Nephron (organoid): ENCODE measurements at regions not wholly inside any gene's neighbourhood (a gene's known extent, or its start where the extent isn't known, plus 50 kb on each side); places are given as distances from the start of the nearest gene placed in this dataset.
A peak's percentile ranks its signal among the peaks of the same experiment; 100 is the strongest.

ENCODE experiments used
- H3K27ac Mint-ChIP-seq, 3 experiments: 2 replicates each; pipeline ENCODE4 v1.8.0; 2020; ENCODE audit warnings: mixed read lengths in 3 of 3, mild to moderate bottlenecking in 2 of 3, moderate library complexity in 1 of 3
- H3K27me3 Mint-ChIP-seq: 2 replicates; pipeline ENCODE4 v1.8.0; 2021; ENCODE audit warnings: low read depth, mild to moderate bottlenecking, moderate library complexity, mixed read lengths
- H3K36me3 Mint-ChIP-seq: 2 replicates; pipeline ENCODE4 v1.8.0; 2020; ENCODE audit warnings: low read depth, mixed read lengths
- H3K4me1 Mint-ChIP-seq: 2 replicates; pipeline ENCODE4 v1.8.0; 2020; ENCODE audit warnings: mixed read lengths
- H3K4me3 Mint-ChIP-seq, 3 experiments: 2 replicates each; pipeline ENCODE4 v1.8.0; 2020; ENCODE audit warnings: mild to moderate bottlenecking in 3 of 3, mixed read lengths in 3 of 3, moderate library complexity in 2 of 3
- H3K9me3 Mint-ChIP-seq: 2 replicates; pipeline ENCODE4 v1.8.0; 2020; ENCODE audit warnings: mixed read lengths
- TF ChIP-seq, protein P1 (sequence below), 3 experiments: fragments of 200-600 bp; sonication (generic); IDR thresholded peaks; one replicate each; pipeline ENCODE4 v1.5.0; 2021; ENCODE audit warnings: antibody characterized with exemption in 3 of 3; ENCODE audit not compliant: unreplicated experiment in 3 of 3

DNA sequence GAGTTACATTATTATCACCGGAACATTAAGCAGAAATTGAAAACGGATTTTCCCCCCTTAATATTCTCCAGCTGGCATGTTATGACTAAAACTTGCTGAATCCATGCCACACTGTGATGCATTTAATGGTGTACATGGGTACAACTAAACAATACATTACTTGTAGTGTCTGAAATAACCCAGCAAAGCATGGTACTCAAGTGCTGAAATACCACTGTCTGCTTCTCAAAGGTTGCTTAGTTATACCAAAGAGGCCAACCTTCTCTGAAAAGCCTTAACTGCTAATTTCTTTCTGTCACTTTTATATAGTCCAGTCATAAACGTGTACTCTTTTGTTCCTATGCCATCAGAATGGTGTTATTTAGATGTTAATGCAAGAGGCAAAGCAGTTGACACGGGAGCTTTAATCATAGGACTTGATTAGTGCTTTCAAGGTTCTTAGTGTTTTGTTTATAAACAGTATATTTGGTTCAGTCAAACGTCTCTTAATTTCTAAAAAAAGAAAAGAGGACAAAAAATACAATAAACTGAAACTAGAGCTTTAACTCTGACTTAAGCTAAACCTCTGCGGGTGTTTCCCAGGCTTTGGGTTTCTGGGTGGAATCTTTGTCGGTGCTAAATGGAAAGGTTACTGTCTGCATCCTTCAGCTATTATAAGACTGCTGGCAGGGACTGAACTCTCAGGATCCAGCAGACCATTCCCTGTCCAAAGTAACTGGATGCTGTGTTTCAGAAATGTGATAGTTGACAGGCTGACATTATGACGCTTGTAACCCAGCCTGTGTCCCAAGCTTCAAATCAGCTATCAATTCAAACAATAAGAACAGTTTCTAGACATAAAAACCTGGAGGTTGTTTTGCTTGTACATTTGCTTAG lies 202.6 kb downstream of the PPP1R3A start:
- Mint-ChIP-seq H3K4me3 (no peak overlapping the region), H3K4me1 (no peaks in the 10 kb centered on the region), H3K9me3 (peaks cover 3% of the 10 kb centered on the region), H3K27me3 (no peaks in the 10 kb centered on the region), H3K36me3 (no peaks in the 10 kb centered on the region), H3K27ac (no peak overlapping the region)
- TF ChIP-seq, protein P1, sequence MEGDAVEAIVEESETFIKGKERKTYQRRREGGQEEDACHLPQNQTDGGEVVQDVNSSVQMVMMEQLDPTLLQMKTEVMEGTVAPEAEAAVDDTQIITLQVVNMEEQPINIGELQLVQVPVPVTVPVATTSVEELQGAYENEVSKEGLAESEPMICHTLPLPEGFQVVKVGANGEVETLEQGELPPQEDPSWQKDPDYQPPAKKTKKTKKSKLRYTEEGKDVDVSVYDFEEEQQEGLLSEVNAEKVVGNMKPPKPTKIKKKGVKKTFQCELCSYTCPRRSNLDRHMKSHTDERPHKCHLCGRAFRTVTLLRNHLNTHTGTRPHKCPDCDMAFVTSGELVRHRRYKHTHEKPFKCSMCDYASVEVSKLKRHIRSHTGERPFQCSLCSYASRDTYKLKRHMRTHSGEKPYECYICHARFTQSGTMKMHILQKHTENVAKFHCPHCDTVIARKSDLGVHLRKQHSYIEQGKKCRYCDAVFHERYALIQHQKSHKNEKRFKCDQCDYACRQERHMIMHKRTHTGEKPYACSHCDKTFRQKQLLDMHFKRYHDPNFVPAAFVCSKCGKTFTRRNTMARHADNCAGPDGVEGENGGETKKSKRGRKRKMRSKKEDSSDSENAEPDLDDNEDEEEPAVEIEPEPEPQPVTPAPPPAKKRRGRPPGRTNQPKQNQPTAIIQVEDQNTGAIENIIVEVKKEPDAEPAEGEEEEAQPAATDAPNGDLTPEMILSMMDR (IDR thresholded peaks at IDR 0.05; ENCODE audit: unreplicated experiment in 3 of 3) = no peak

DNA sequence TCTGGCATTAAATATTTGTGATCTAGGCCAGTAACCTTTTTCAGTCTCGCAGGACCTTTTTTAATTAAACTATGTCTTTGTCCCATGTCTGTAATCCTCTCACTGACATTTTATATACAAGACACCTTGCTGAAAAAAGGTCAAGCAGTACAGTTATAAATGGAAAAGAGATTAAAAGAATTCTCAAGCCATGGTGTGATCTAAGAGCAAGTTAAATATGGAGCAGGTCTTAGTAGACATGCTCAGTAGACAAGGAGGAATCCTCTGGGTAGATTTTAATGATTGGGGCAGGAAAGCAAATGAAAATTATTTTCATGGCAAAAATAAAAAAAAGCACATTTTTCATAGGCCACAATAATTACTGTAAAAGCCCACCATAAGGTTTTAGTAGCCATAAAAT lies 203.5 kb downstream of the PPP1R3A start:
- no peak overlapping the region for H3K27ac Mint-ChIP-seq
- H3K4me3 Mint-ChIP-seq = no peak overlapping the region
- H3K4me1 Mint-ChIP-seq = no peaks in the 10 kb centered on the region
- H3K27me3 Mint-ChIP-seq = no peaks in the 10 kb centered on the region
- H3K36me3 Mint-ChIP-seq = no peaks in the 10 kb centered on the region
- TF ChIP-seq, protein P1 (IDR thresholded peaks at IDR 0.05; ENCODE audit: unreplicated experiment in 3 of 3) = no peak
- H3K9me3 Mint-ChIP-seq = peaks cover 3% of the 10 kb centered on the region

DNA sequence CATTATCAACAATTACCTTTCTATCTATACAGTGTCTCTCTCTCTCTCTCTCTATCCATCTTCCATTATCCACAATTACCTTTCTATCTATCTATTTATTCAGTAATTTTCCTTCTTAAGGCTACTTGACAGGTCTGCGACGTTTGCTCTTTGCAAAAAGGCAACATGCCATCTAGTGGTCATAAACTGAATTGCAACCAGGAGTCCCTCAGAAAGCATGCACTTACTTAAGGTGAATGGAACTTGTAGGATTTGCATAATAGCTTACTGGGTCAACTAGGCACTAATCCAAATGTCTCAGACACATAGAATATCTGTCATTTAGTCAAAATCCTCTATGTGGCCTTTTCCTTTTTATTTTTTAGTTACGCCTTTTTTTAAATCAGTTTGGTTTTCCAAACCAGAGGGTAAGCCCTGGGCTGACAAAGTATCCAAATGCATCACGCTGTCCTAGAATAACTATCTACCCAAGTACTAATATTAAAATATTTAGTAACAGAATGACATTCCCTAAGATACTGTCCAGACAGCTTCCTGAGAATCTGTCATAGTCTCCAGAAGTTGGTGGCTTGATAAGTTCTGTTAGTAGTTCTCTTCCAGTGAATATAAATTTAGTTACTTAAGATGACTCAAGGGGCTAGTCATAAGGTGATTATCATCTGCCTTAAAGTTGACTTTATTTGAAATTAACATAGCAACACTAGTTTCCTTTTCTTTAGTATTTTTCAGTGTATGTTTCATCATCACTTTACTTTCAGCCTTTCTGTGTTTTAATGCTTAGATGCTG lies 208.3 kb downstream of the PPP1R3A start:
- H3K36me3 Mint-ChIP-seq = no peaks in the 10 kb centered on the region
- H3K9me3 Mint-ChIP-seq = peaks cover 3% of the 10 kb centered on the region
- TF ChIP-seq, protein P1 (IDR thresholded peaks at IDR 0.05; ENCODE audit: unreplicated experiment in 3 of 3) = peak; percentile 97 to 98 (median 97)
- H3K27ac Mint-ChIP-seq = no peak overlapping the region
- no peaks in the 10 kb centered on the region for H3K4me1 Mint-ChIP-seq
- H3K4me3 Mint-ChIP-seq = no peak overlapping the region
- no peaks in the 10 kb centered on the region for H3K27me3 Mint-ChIP-seq

DNA sequence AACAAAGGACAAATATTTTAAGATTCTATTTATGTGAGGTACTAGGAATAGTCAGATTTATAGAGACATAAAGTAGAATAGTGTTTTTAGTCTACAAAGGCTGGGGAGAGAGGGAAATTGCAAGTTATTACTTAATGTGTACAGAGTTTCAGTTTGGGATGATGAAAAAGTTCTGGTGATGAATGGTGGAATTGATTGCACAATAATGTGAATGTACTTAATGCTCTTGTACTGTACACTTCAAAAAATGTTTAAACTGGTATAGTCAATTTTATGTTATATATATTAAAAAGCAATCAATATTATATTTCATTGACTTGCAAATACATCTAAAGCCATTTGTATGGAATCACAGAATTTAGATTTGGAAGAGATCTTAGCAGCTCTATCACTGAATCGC lies 213.4 kb downstream of the PPP1R3A start:
- Mint-ChIP-seq H3K36me3 (no peaks in the 10 kb centered on the region), H3K4me1 (no peaks in the 10 kb centered on the region), H3K27me3 (no peaks in the 10 kb centered on the region), H3K4me3 (no peak overlapping the region), H3K9me3 (no peaks in the 10 kb centered on the region), H3K27ac (no peak overlapping the region)
- TF ChIP-seq, protein P1 (IDR thresholded peaks at IDR 0.05; ENCODE audit: unreplicated experiment in 3 of 3) = no peak

GRCh38 chr7:113698556-113699220 lies 220.1 kb downstream of the PPP1R3A start:
- Mint-ChIP-seq H3K9me3 (no peaks in the 10 kb centered on the region), H3K27ac (peak overlapping the region in 2 of 3 experiments; percentile 75 to 77), H3K4me1 (no peaks in the 10 kb centered on the region), H3K4me3 (no peak overlapping the region), H3K36me3 (no peaks in the 10 kb centered on the region), H3K27me3 (peaks cover 3% of the 10 kb centered on the region)
- TF ChIP-seq, protein P1 (IDR thresholded peaks at IDR 0.05; ENCODE audit: unreplicated experiment in 3 of 3) = peak; percentile 81 to 83 (median 83)
